Peyer's patch (tissue), 4 donors: ENCODE measurements at regions not wholly inside any gene's neighbourhood (a gene's known extent, or its start where the extent isn't known, plus 50 kb on each side); places are given as distances from the start of the nearest gene placed in this dataset.

Source experiments
- POLR2A ChIP-seq, 2 donors: fragments of 450-650 bp; IDR thresholded peaks; one replicate each; pipeline ENCODE4 v1.5.1; 2017; ENCODE audit warnings: antibody characterized with exemption in 2 of 2, mild to moderate bottlenecking in 2 of 2, moderate library complexity in 2 of 2
- TF ChIP-seq, protein P1 (sequence below), 6 experiments: fragments of 450-650 bp in 4 of 6; fragments of 200-600 bp in 2 of 6; sonication (generic) in 1 of 6; IDR thresholded peaks; one replicate each; pipeline ENCODE4 v1.5.1; 2017 to 2019; ENCODE audit warnings: antibody characterized with exemption in 6 of 6, mild to moderate bottlenecking in 3 of 6, moderate library complexity in 1 of 6

DNA sequence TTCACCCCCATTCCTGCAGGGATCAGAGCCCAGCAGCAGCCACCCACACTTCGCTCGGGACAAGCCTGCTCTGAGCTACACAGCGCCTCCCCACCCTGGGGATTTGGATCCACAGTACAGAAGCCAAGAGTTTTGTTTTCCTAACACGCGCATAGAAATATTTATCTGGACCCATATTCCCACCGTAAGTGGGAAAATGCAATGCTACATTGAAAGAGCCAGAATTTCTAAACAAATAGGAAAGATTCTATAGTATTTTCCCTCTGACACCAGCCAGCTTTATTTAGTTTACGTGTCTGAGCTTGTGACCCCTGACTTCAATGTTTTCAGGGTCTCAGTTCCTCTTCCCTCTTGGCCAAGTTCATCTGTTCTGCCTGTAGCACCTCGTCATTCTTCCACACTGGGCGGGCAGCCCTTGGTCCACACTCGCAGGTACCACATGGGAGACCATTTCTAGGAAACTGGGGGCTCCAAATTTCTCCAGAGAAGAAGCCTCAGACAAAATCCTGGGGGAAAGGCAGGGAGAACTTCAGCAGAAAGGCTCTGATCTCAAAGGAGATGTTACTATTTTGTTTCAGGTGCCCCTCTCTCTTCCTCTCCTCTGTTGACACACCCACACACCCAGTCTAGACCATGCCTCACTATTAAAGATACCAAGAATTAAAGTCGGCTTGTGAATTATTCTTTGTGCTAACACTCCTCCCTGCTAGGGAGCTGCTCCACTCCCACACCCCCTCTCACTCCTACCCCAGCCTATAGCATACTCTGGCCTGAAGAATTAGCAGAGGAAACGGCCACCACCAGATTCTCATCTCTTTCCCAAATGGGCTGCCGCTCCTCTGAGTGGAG lies 116.0 kb upstream of the PCGF5 start:
- TF ChIP-seq, protein P1, sequence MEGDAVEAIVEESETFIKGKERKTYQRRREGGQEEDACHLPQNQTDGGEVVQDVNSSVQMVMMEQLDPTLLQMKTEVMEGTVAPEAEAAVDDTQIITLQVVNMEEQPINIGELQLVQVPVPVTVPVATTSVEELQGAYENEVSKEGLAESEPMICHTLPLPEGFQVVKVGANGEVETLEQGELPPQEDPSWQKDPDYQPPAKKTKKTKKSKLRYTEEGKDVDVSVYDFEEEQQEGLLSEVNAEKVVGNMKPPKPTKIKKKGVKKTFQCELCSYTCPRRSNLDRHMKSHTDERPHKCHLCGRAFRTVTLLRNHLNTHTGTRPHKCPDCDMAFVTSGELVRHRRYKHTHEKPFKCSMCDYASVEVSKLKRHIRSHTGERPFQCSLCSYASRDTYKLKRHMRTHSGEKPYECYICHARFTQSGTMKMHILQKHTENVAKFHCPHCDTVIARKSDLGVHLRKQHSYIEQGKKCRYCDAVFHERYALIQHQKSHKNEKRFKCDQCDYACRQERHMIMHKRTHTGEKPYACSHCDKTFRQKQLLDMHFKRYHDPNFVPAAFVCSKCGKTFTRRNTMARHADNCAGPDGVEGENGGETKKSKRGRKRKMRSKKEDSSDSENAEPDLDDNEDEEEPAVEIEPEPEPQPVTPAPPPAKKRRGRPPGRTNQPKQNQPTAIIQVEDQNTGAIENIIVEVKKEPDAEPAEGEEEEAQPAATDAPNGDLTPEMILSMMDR (IDR thresholded peaks at IDR 0.05) = no peak
- TF ChIP-seq POLR2A (IDR thresholded peaks at IDR 0.05) = no peak
